ENCODE measurements at regions not wholly inside any gene's neighbourhood (a gene's known extent, or its start where the extent isn't known, plus 50 kb on each side); places are given as distances from the start of the nearest gene placed in this dataset.

DNA sequence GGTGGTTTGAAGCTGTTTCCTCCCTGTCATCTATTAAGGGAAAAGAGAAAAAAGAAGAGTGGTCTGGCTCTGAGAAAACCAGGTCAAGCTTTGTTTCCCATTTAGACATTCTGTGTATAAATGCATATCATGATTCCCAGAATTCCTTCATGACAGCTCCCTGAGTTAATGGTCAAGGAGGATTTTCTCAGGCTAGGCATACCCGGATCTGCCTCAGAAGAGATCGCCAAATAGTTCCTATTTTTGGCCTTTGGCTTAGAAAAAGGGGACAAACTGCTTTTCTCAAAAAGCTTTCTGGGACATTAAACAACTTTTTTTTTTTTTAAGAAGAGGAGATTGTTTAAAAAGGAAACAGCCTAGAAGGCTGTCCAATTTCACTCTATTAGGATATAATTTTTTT lies 53.5 kb upstream of the PIP4K2A start:
- TF ChIP-seq, protein P1, sequence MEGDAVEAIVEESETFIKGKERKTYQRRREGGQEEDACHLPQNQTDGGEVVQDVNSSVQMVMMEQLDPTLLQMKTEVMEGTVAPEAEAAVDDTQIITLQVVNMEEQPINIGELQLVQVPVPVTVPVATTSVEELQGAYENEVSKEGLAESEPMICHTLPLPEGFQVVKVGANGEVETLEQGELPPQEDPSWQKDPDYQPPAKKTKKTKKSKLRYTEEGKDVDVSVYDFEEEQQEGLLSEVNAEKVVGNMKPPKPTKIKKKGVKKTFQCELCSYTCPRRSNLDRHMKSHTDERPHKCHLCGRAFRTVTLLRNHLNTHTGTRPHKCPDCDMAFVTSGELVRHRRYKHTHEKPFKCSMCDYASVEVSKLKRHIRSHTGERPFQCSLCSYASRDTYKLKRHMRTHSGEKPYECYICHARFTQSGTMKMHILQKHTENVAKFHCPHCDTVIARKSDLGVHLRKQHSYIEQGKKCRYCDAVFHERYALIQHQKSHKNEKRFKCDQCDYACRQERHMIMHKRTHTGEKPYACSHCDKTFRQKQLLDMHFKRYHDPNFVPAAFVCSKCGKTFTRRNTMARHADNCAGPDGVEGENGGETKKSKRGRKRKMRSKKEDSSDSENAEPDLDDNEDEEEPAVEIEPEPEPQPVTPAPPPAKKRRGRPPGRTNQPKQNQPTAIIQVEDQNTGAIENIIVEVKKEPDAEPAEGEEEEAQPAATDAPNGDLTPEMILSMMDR (IDR thresholded peaks at IDR 0.05), result no peak
- TF ChIP-seq POLR2A (IDR thresholded peaks at IDR 0.05) (no peak), EP300 (IDR thresholded peaks at IDR 0.05) (no peak), POLR2AphosphoS5 (IDR thresholded peaks at IDR 0.05) (no peak)
